ENCODE measurements at regions not wholly inside any gene's neighbourhood (a gene's known extent, or its start where the extent isn't known, plus 50 kb on each side); places are given as distances from the start of the nearest gene placed in this dataset.

DNA sequence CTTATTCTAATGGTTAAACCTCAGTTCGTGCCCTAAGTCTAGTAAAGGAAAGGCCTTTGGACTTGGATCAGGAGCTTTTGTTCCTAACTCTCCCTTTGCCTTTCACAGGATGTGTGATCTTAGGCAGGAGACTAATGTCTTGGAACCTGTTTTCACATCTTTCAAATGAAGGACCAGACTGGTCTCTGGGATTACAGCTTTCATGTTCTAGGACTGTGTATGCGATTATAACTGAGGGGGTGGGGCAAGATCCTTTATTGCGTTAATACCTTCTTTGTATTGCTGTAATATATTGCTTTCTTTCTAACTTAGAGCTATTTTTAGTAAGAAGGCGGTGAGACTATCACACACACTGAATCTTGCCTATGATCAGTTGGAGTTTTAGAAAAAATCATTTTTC lies 368.1 kb downstream of the RPRM start:
- no peak overlapping the region for H3K4me3 ChIP-seq (ENCODE audit: low read depth, low read length)
- TF ChIP-seq, protein P1, sequence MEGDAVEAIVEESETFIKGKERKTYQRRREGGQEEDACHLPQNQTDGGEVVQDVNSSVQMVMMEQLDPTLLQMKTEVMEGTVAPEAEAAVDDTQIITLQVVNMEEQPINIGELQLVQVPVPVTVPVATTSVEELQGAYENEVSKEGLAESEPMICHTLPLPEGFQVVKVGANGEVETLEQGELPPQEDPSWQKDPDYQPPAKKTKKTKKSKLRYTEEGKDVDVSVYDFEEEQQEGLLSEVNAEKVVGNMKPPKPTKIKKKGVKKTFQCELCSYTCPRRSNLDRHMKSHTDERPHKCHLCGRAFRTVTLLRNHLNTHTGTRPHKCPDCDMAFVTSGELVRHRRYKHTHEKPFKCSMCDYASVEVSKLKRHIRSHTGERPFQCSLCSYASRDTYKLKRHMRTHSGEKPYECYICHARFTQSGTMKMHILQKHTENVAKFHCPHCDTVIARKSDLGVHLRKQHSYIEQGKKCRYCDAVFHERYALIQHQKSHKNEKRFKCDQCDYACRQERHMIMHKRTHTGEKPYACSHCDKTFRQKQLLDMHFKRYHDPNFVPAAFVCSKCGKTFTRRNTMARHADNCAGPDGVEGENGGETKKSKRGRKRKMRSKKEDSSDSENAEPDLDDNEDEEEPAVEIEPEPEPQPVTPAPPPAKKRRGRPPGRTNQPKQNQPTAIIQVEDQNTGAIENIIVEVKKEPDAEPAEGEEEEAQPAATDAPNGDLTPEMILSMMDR (IDR thresholded peaks at IDR 0.05; ENCODE audit: control insufficient read depth, extremely low read depth, insufficient read depth): no peak
- no peak for DNase-seq (ENCODE audit: low read depth)

DNA sequence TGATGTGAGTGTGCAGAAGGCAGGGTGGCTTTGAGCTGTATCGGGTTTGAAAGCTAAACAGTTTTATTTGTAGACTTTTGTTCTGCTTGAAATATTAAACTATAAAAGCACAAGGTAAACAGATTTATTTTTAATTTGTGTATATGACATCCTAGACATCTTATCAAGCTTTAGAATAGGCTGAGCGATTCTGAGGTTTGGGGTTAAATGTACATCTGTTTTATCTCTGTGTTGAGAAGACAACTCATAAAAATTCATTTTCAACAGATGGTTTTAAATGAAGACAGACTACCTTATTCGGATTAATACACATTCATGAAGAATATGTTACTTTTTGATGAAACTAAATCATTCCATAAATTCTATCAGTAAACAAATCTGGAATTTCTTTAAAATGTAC lies 368.8 kb downstream of the RPRM start:
- no peak for DNase-seq (ENCODE audit: low read depth)
- H3K4me3 ChIP-seq (ENCODE audit: low read depth, low read length): no peak overlapping the region
- TF ChIP-seq, protein P1 (IDR thresholded peaks at IDR 0.05; ENCODE audit: control insufficient read depth, extremely low read depth, insufficient read depth): no peak

DNA sequence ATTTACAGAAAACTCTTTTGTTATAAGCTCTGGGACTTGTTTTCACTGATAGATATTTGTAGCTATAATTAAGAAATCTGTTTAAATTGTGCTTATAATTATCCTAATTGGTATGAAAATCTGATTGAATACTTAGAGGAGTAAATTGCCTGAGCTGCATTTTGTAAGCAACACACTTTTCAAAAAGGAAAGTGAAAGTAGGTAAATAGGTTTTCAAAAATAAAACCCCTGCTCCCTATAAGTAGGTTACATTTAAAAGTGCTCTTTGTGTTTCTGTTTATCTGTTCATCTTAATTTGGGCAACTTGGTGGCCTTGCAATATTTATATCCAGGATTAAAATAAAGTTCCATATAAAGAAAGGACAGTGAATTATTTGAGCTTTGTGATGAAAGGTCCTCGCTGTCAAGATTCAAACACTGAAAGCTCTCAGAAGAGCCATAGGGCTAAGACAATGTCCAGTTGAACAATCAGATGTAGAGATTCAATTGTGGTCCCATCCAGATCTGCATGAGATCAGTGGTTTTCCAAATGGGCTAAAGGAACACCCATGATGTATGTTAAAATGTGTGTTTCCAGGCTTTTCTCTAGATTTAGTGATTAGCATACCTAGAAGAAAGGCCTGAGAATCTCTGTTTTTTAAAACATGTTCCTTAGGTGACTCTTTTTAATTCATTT lies 371.6 kb downstream of the RPRM start:
- no peak for DNase-seq (ENCODE audit: low read depth)
- TF ChIP-seq, protein P1 (IDR thresholded peaks at IDR 0.05; ENCODE audit: control insufficient read depth, extremely low read depth, insufficient read depth): no peak
- no peak overlapping the region for H3K4me3 ChIP-seq (ENCODE audit: low read depth, low read length)

DNA sequence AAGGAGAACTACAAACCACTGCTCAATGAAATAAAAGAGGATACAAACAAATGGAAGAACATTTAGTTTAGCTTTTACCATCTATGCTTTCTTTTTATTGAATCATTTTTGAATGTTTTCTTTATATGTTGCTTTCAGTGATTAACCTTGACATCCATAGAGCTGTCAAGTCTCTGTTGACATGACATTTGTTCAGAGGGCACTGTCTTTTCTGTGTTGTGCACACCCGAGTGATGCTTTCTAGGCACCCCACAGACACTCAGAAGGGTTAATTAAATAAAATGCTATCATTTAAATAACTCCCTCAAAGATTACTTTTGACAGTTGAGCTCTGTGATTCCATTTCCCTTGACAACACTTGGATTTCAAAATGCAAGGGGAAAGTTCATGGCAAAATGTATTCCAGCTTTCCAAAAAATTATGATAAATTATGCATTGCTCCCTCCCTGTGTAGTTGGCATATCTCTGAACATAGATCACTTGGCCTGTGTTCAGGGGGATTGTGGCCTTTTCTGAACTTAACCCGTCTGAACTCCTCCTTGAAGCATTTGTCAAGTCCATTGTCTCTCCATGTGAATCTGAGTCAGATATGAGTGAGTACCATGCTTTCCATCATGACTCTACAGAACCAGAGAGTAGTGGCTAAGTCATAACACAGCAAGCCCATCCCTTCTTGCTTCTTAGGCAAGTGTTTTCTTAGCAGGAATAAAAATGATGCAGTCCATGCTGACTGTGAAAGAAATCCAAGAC lies 372.6 kb downstream of the RPRM start:
- TF ChIP-seq, protein P1 (IDR thresholded peaks at IDR 0.05; ENCODE audit: control insufficient read depth, extremely low read depth, insufficient read depth): no peak
- no peak for DNase-seq (ENCODE audit: low read depth)

DNA sequence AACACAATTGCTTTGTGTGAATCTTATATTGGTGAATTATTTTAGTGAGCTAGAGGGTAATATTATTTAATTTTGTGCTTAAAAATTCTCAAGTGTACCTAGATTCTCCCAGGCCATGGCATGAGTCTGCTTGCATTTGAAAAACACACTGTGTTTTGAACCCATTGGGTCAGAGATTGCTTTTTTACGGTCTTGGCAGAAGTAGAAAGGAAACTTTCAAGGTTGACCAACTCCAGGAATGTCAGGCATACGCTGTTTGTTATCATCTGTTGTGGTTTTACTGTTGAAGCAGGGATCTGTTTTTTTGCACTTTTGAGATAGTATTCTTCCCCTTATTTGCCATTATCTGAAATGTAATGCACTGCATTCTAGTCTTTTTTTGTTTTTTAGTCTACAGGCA lies 377.4 kb downstream of the RPRM start:
- TF ChIP-seq, protein P1 (IDR thresholded peaks at IDR 0.05; ENCODE audit: control insufficient read depth, extremely low read depth, insufficient read depth): no peak
- no peak overlapping the region for H3K4me3 ChIP-seq (ENCODE audit: low read depth, low read length)
- DNase-seq (ENCODE audit: low read depth): no peak

More for the DNA sequence above, 372.6 kb downstream of the RPRM start:
- H3K4me3 ChIP-seq (ENCODE audit: low read depth, low read length): no peak overlapping the region

GRCh38 chr2:153100151-153100550 lies 378.4 kb downstream of the RPRM start:
- TF ChIP-seq, protein P1 (IDR thresholded peaks at IDR 0.05; ENCODE audit: control insufficient read depth, extremely low read depth, insufficient read depth): no peak
- DNase-seq (ENCODE audit: low read depth): no peak
- H3K4me3 ChIP-seq (ENCODE audit: low read depth, low read length): no peak overlapping the region
